ENCODE measurements at regions not wholly inside any gene's neighbourhood (a gene's known extent, or its start where the extent isn't known, plus 50 kb on each side); places are given as distances from the start of the nearest gene placed in this dataset.

- POLR2A ChIA-PET: interaction anchor here (0.6 kb wide), 1 partner anchor 68 kb away, joined by 3 read pairs; no protein-coding TSS in a partner anchor
- Histone ChIP-seq H3K27ac (ENCODE audit: extremely low read depth, low read depth, low read length) (no peak overlapping the region), H3K36me3 (ENCODE audit: control insufficient read depth in 2 of 2, insufficient read depth in 1 of 2, low read length in 2 of 2) (no peaks in the 10 kb centered on the region), H3K4me3 (ENCODE audit: low read depth, low read length) (no peak overlapping the region), H3K4me1 (ENCODE audit: control insufficient read depth, insufficient read depth, low read length) (no peaks in the 10 kb centered on the region), H3K9me3 (ENCODE audit: control insufficient read depth, insufficient read depth, low read depth, low read length) (no peaks in the 10 kb centered on the region)
- TF ChIP-seq ZNF558 (tag by site-specific recombination; IDR thresholded peaks at IDR 0.05): no peak
- no peak for TF ChIP-seq KLF1 (tag by site-specific recombination; IDR thresholded peaks at IDR 0.05)
- no peak for TF ChIP-seq ZBTB20 (tag by site-specific recombination; IDR thresholded peaks at IDR 0.05)
- TF ChIP-seq PBX3 (CRISPR knock-in tag; IDR thresholded peaks at IDR 0.05): no peak
- no peak for TF ChIP-seq ZNF138 (tag by site-specific recombination; IDR thresholded peaks at IDR 0.05; ENCODE audit: borderline replicate concordance)
- no peak for TF ChIP-seq ZSCAN4 (tag by site-specific recombination; IDR thresholded peaks at IDR 0.05)
- TF ChIP-seq ZBTB7A (tag by site-specific recombination; IDR thresholded peaks at IDR 0.05; ENCODE audit: low read depth): no peak
- TF ChIP-seq ZNF530 (tag by site-specific recombination; IDR thresholded peaks at IDR 0.05; ENCODE audit: low read depth): no peak
- no peak for TF ChIP-seq ZNF658 (tag by site-specific recombination; IDR thresholded peaks at IDR 0.05)
- TF ChIP-seq ZNF37A (tag by site-specific recombination; IDR thresholded peaks at IDR 0.05): no peak
- no peak for TF ChIP-seq ZBTB48 (tag by site-specific recombination; IDR thresholded peaks at IDR 0.05)
- TF ChIP-seq ZNF645 (tag by site-specific recombination; IDR thresholded peaks at IDR 0.05): no peak
- no peak for TF ChIP-seq ZNF354C (tag by site-specific recombination; IDR thresholded peaks at IDR 0.05; ENCODE audit: borderline replicate concordance, low read depth)
- TF ChIP-seq ZNF670 (tag by site-specific recombination; IDR thresholded peaks at IDR 0.05; ENCODE audit: low read depth): no peak
- TF ChIP-seq OSR2 (tag by site-specific recombination; IDR thresholded peaks at IDR 0.05): no peak
- TF ChIP-seq ZNF350 (tag by site-specific recombination; IDR thresholded peaks at IDR 0.05): no peak
- CTCF ChIA-PET: no interaction called here
Observed at GRCh38 chr18:56273541-56274219, 364.7 kb downstream of the TXNL1 start.

- Histone ChIP-seq H3K27ac (ENCODE audit: extremely low read depth, low read depth, low read length) (no peak overlapping the region), H3K4me3 (ENCODE audit: low read depth, low read length) (no peak overlapping the region), H3K36me3 (ENCODE audit: control insufficient read depth in 2 of 2, insufficient read depth in 1 of 2, low read length in 2 of 2) (no peaks in the 10 kb centered on the region), H3K9me3 (ENCODE audit: control insufficient read depth, insufficient read depth, low read depth, low read length) (no peaks in the 10 kb centered on the region), H3K4me1 (ENCODE audit: control insufficient read depth, insufficient read depth, low read length) (no peaks in the 10 kb centered on the region)
- TF ChIP-seq ZEB2 (tag by site-specific recombination; IDR thresholded peaks at IDR 0.05) (no peak), ZNF138 (tag by site-specific recombination; IDR thresholded peaks at IDR 0.05; ENCODE audit: borderline replicate concordance) (no peak)
- ChIA-PET POLR2A (no interaction called here), CTCF (no interaction called here)
Observed at GRCh38 chr18:56270671-56271250, 367.6 kb downstream of the TXNL1 start.

- CTCF ChIA-PET: no interaction called here
Observed at GRCh38 chr18:56269958-56270357, 368.4 kb downstream of the TXNL1 start.

More at GRCh38 chr18:56269958-56270357, 368.4 kb downstream of the TXNL1 start:
- TF ChIP-seq ZBTB1 (tag by site-specific recombination; IDR thresholded peaks at IDR 0.05) (no peak), FEZF1 (tag by site-specific recombination; IDR thresholded peaks at IDR 0.05) (no peak), HOXA7 (CRISPR knock-in tag; IDR thresholded peaks at IDR 0.05; ENCODE audit: borderline replicate concordance) (no peak)
- H3K27ac ChIP-seq (ENCODE audit: extremely low read depth, low read depth, low read length): no peak overlapping the region
- H3K36me3 ChIP-seq (ENCODE audit: control insufficient read depth in 2 of 2, insufficient read depth in 1 of 2, low read length in 2 of 2): no peaks in the 10 kb centered on the region
- H3K4me1 ChIP-seq (ENCODE audit: control insufficient read depth, insufficient read depth, low read length): no peaks in the 10 kb centered on the region
- no peak overlapping the region for H3K4me3 ChIP-seq (ENCODE audit: low read depth, low read length)
- POLR2A ChIA-PET: no interaction called here
- no peaks in the 10 kb centered on the region for H3K9me3 ChIP-seq (ENCODE audit: control insufficient read depth, insufficient read depth, low read depth, low read length)
